ENCODE measurements at regions not wholly inside any gene's neighbourhood (a gene's known extent, or its start where the extent isn't known, plus 50 kb on each side); places are given as distances from the start of the nearest gene placed in this dataset.

GRCh38 chr10:57314046-57314445, 953.0 kb upstream of the ZWINT start:
- Histone ChIP-seq H3K27ac (no peak overlapping the region), H3K4me3 (no peak overlapping the region), H3K27me3 (no peaks in the 10 kb centered on the region), H3K9me3 (no peaks in the 10 kb centered on the region), H3K4me1 (no peaks in the 10 kb centered on the region), H3K36me3 (no peaks in the 10 kb centered on the region)
- intact Hi-C loops (cut with DNase I; ENCODE audit: low total_unique reads), result no loop called here
- DNase-seq, result no peak
- TF ChIP-seq POLR2A (IDR thresholded peaks at IDR 0.05) (no peak), EP300 (IDR thresholded peaks at IDR 0.05) (no peak), POLR2AphosphoS5 (IDR thresholded peaks at IDR 0.05) (no peak), CTCF (IDR thresholded peaks at IDR 0.05) (no peak)

- WGBS, 5 donors, result 60 to 65% (median 61%) methylated on average over 3 of the region's 3 CpGs
- Histone ChIP-seq H3K4me1 (no peaks in the 10 kb centered on the region), H3K9me3 (no peaks in the 10 kb centered on the region), H3K27ac (no peak overlapping the region), H3K4me3 (no peak overlapping the region), H3K27me3 (no peaks in the 10 kb centered on the region), H3K36me3 (no peaks in the 10 kb centered on the region)
- intact Hi-C loops (cut with DNase I; ENCODE audit: low total_unique reads), result no loop called here
- TF ChIP-seq CTCF (IDR thresholded peaks at IDR 0.05) (no peak), POLR2A (IDR thresholded peaks at IDR 0.05) (no peak), POLR2AphosphoS5 (IDR thresholded peaks at IDR 0.05) (no peak), EP300 (IDR thresholded peaks at IDR 0.05) (no peak)
- DNase-seq, result no peak
Measured at GRCh38 chr10:57303566-57303965, 942.5 kb upstream of the ZWINT start.

- Histone ChIP-seq H3K4me1 (no peaks in the 10 kb centered on the region), H3K27ac (no peak overlapping the region), H3K27me3 (no peaks in the 10 kb centered on the region), H3K36me3 (no peaks in the 10 kb centered on the region), H3K9me3 (no peaks in the 10 kb centered on the region), H3K4me3 (no peak overlapping the region)
- TF ChIP-seq POLR2AphosphoS5 (IDR thresholded peaks at IDR 0.05), result no peak
- TF ChIP-seq CTCF (IDR thresholded peaks at IDR 0.05), result no peak
- intact Hi-C loops (cut with DNase I; ENCODE audit: low total_unique reads), result no loop called here
- no peak for DNase-seq
- WGBS, 5 donors, result 70 to 79% (median 77%) methylated on average over 3 of the region's 3 CpGs
Measured at GRCh38 chr10:57300718-57301117, 939.7 kb upstream of the ZWINT start.

- intact Hi-C loops (cut with DNase I; ENCODE audit: low total_unique reads), result no loop called here
- Histone ChIP-seq H3K4me3 (no peak overlapping the region), H3K27ac (no peak overlapping the region), H3K36me3 (no peaks in the 10 kb centered on the region), H3K9me3 (no peaks in the 10 kb centered on the region), H3K27me3 (no peaks in the 10 kb centered on the region), H3K4me1 (no peaks in the 10 kb centered on the region)
- DNase-seq, result no peak
- 76 to 93% (median 86%) methylated on average over 1 of the region's 1 CpG for WGBS, 5 donors
- TF ChIP-seq POLR2A (IDR thresholded peaks at IDR 0.05), result no peak
- no peak for TF ChIP-seq EP300 (IDR thresholded peaks at IDR 0.05)
- TF ChIP-seq POLR2AphosphoS5 (IDR thresholded peaks at IDR 0.05), result no peak
- TF ChIP-seq CTCF (IDR thresholded peaks at IDR 0.05), result no peak
Measured at GRCh38 chr10:57294698-57295097, 933.6 kb upstream of the ZWINT start.

GRCh38 chr10:57288754-57289153, 927.7 kb upstream of the ZWINT start:
- intact Hi-C loops (cut with DNase I; ENCODE audit: low total_unique reads), result no loop called here
- Histone ChIP-seq H3K27ac (no peak overlapping the region), H3K9me3 (peaks cover 0 to 3% (median 0%) of the 10 kb centered on the region in 4 donors), H3K4me1 (no peaks in the 10 kb centered on the region), H3K4me3 (no peak overlapping the region), H3K36me3 (no peaks in the 10 kb centered on the region), H3K27me3 (no peaks in the 10 kb centered on the region)
- TF ChIP-seq CTCF (IDR thresholded peaks at IDR 0.05), result no peak
- no peak for TF ChIP-seq POLR2A (IDR thresholded peaks at IDR 0.05)
- no peak for TF ChIP-seq POLR2AphosphoS5 (IDR thresholded peaks at IDR 0.05)
- no peak for TF ChIP-seq EP300 (IDR thresholded peaks at IDR 0.05)
- no peak for DNase-seq

Measured in stomach (tissue), 8 donors.